H9 (cell line): ENCODE measurements at regions not wholly inside any gene's neighbourhood (a gene's known extent, or its start where the extent isn't known, plus 50 kb on each side); places are given as distances from the start of the nearest gene placed in this dataset.
A peak's percentile ranks its signal among the peaks of the same experiment; 100 is the strongest.

ENCODE experiments used
- DNase-seq: peaks from one replicate; pipeline ENCODE4 v3.0.0-alpha.2; 2017
- H2AFZ ChIP-seq: one replicate; pipeline ENCODE4 v1.6.1; 2013; ENCODE audit warnings: mild to moderate bottlenecking, low read length, control low read depth, moderate library complexity
- H2AK5ac ChIP-seq: 2 replicates; pipeline ENCODE4 v1.6.1; 2013; ENCODE audit warnings: low read length, control low read depth, mixed read lengths; ENCODE audit not compliant: insufficient read length
- H2BK120ac ChIP-seq: one replicate; pipeline ENCODE4 v1.6.1; 2013; ENCODE audit warnings: low read depth, mild to moderate bottlenecking, low read length, control low read depth, inconsistent platforms; ENCODE audit not compliant: poor library complexity, severe bottlenecking
- H2BK12ac ChIP-seq: 2 replicates; pipeline ENCODE4 v1.6.1; 2013; ENCODE audit warnings: low read length, control low read depth, mixed read lengths, low read depth; ENCODE audit not compliant: insufficient read length
- H2BK15ac ChIP-seq: 2 replicates; pipeline ENCODE4 v1.6.1; 2013; ENCODE audit warnings: low read depth, low read length, control low read depth
- H2BK20ac ChIP-seq: one replicate; pipeline ENCODE4 v1.6.1; 2013; ENCODE audit warnings: low read depth, mild to moderate bottlenecking, low read length, control low read depth, inconsistent platforms; ENCODE audit not compliant: poor library complexity, severe bottlenecking
- H2BK5ac ChIP-seq: 2 replicates; pipeline ENCODE4 v1.6.1; 2013; ENCODE audit warnings: low read length, control low read depth, mixed read lengths; ENCODE audit not compliant: insufficient read length
- H3K14ac ChIP-seq: 2 replicates; pipeline ENCODE4 v1.6.1; 2013; ENCODE audit warnings: low read length, control low read depth; ENCODE audit not compliant: insufficient read depth
- H3K18ac ChIP-seq: 2 replicates; pipeline ENCODE4 v1.6.1; 2013; ENCODE audit warnings: low read depth, mild to moderate bottlenecking, mixed read lengths, low read length, control low read depth; ENCODE audit not compliant: insufficient read length
- H3K23ac ChIP-seq: 2 replicates; pipeline ENCODE4 v1.6.1; 2013; ENCODE audit warnings: low read length, control low read depth, mixed read lengths, low read depth; ENCODE audit not compliant: insufficient read length
- H3K23me2 ChIP-seq: 2 replicates; pipeline ENCODE4 v1.6.1; 2013; ENCODE audit warnings: low read depth, mild to moderate bottlenecking, mixed read lengths, low read length, control low read depth; ENCODE audit not compliant: insufficient read length, poor library complexity, severe bottlenecking
- H3K27ac ChIP-seq: 2 replicates; pipeline ENCODE4 v1.5.1; 2013; ENCODE audit warnings: low read length, control low read depth, mixed read lengths, low read depth; ENCODE audit not compliant: insufficient read length
- H3K27me3 ChIP-seq: 2 replicates; pipeline ENCODE4 v1.6.1; 2013; ENCODE audit warnings: low read length, control low read depth, inconsistent platforms; ENCODE audit not compliant: insufficient read depth
- H3K4ac ChIP-seq: 2 replicates; pipeline ENCODE4 v1.6.1; 2013; ENCODE audit warnings: low read depth, mild to moderate bottlenecking, control low read depth, inconsistent platforms, low read length, moderate library complexity
- H3K4me1 ChIP-seq: 2 replicates; pipeline ENCODE4 v1.6.1; 2013; ENCODE audit warnings: low read length, control low read depth, inconsistent platforms; ENCODE audit not compliant: insufficient read depth
- H3K4me2 ChIP-seq: 2 replicates; pipeline ENCODE4 v1.6.1; 2013; ENCODE audit warnings: low read length, control low read depth, mixed read lengths; ENCODE audit not compliant: insufficient read length, insufficient read depth
- H3K56ac ChIP-seq: 2 replicates; pipeline ENCODE4 v1.6.1; 2013; ENCODE audit warnings: low read depth, mild to moderate bottlenecking, mixed read lengths, low read length, control low read depth; ENCODE audit not compliant: insufficient read length
- H3K79me1 ChIP-seq: 2 replicates; pipeline ENCODE4 v1.6.1; 2013; ENCODE audit warnings: low read depth, mild to moderate bottlenecking, moderate library complexity, low read length, control low read depth, inconsistent platforms; ENCODE audit not compliant: insufficient read depth, poor library complexity, severe bottlenecking
- H3K79me2 ChIP-seq: 2 replicates; pipeline ENCODE4 v1.6.1; 2013; ENCODE audit warnings: low read length, control low read depth, inconsistent platforms; ENCODE audit not compliant: insufficient read depth
- H3K9ac ChIP-seq: 2 replicates; pipeline ENCODE4 v1.6.1; 2013; ENCODE audit warnings: low read length, control low read depth, mixed read lengths; ENCODE audit not compliant: insufficient read length; ENCODE audit errors: extremely low read depth
- H3K9me3 ChIP-seq: one replicate; pipeline ENCODE4 v1.6.1; 2013; ENCODE audit warnings: low read depth, low read length, inconsistent platforms; ENCODE audit not compliant: control insufficient read depth
- H3T11ph ChIP-seq: one replicate; pipeline ENCODE4 v1.6.1; 2013; ENCODE audit warnings: mild to moderate bottlenecking, low read length, control low read depth, inconsistent platforms
- H4K20me1 ChIP-seq: one replicate; pipeline ENCODE4 v1.6.1; 2013; ENCODE audit not compliant: control insufficient read depth, insufficient read length, insufficient read depth
- H4K5ac ChIP-seq: 2 replicates; pipeline ENCODE4 v1.6.1; 2013; ENCODE audit warnings: low read depth, mild to moderate bottlenecking, mixed read lengths, low read length, control low read depth; ENCODE audit not compliant: insufficient read length
- H4K8ac ChIP-seq: replicated peaks from 2 replicates; pipeline ENCODE4 v1.6.1; 2013; ENCODE audit warnings: low read length, control low read depth, mixed read lengths, low read depth; ENCODE audit not compliant: insufficient read length
- H4K91ac ChIP-seq: 2 replicates; pipeline ENCODE4 v1.6.1; 2013; ENCODE audit warnings: low read depth, mild to moderate bottlenecking, moderate library complexity, mixed read lengths, low read length, control low read depth; ENCODE audit not compliant: insufficient read length
- H3K27ac Mint-ChIP-seq, 3 experiments: 2 replicates in 2 of 3; 3 replicates in 1 of 3; pipeline ENCODE4 v1.8.0; 2020 to 2021; ENCODE audit warnings: mixed read lengths in 3 of 3, mild to moderate bottlenecking in 1 of 3, moderate library complexity in 1 of 3
- H3K27me3 Mint-ChIP-seq: 2 replicates; pipeline ENCODE4 v1.8.0; 2021; ENCODE audit warnings: low read depth, mild to moderate bottlenecking, moderate library complexity, mixed read lengths
- H3K36me3 Mint-ChIP-seq, 3 experiments: 2 replicates in 2 of 3; 3 replicates in 1 of 3; pipeline ENCODE4 v1.8.0; 2020 to 2021; ENCODE audit warnings: low read depth in 3 of 3, mixed read lengths in 3 of 3; ENCODE audit not compliant: insufficient read depth in 1 of 3
- H3K4me1 Mint-ChIP-seq, 2 experiments: 2 replicates each; pipeline ENCODE4 v1.8.0; 2020; ENCODE audit warnings: mixed read lengths in 2 of 2
- H3K4me3 Mint-ChIP-seq, 2 experiments: 2 replicates in 1 of 2; 3 replicates in 1 of 2; pipeline ENCODE4 v1.8.0; 2020 to 2021; ENCODE audit warnings: mild to moderate bottlenecking in 2 of 2, mixed read lengths in 2 of 2, moderate library complexity in 1 of 2
- H3K9me3 Mint-ChIP-seq, 2 experiments: 2 replicates in 1 of 2; 3 replicates in 1 of 2; pipeline ENCODE4 v1.8.0; 2020; ENCODE audit warnings: mild to moderate bottlenecking in 2 of 2, mixed read lengths in 2 of 2, moderate library complexity in 1 of 2
- CTCF ChIP-seq: fragments of 200-600 bp; sonication (generic); conservative IDR thresholded peaks from 3 replicates; pipeline ENCODE4 v1.8.0; 2021; ENCODE audit warnings: antibody characterized with exemption, mild to moderate bottlenecking
- WGBS: extraction: QIAGEN DNeasy Blood & Tissue Kit; methylation state at CpG from one replicate; pipeline ENCODE4 v1.1.7; 2013; ENCODE audit warnings: missing lambda C conversion rate, low lambda C conversion rate, mixed read lengths; ENCODE audit not compliant: insufficient read length; ENCODE audit errors: extremely low coverage; 5-methylcytosine and 5-hydroxymethylcytosine counted together

GRCh38 chrX:137431693-137432488 is 134.0 kb upstream of the ZIC3 start:
- H3K9ac ChIP-seq: no peak overlapping the region

More at GRCh38 chrX:137431693-137432488, 134.0 kb upstream of the ZIC3 start:
- peaks cover 8 to 57% of the 10 kb centered on the region in 2 experiments for H3K9me3 Mint-ChIP-seq
- H2BK12ac ChIP-seq: no peak overlapping the region
- no CpG with 5 or more reads among the region's 2 CpGs for whole genome bisulfite sequencing
- no peak overlapping the region for H3K4me2 ChIP-seq
- H3K23me2 ChIP-seq: peaks cover 30% of the 10 kb centered on the region
- H2AFZ ChIP-seq: no peak overlapping the region
- H3K56ac ChIP-seq: no peak overlapping the region
- H3K27ac Mint-ChIP-seq: no peak overlapping the region; a peak in 1 of 7 replicates
- H4K8ac ChIP-seq: no peak overlapping the region
- peak overlapping the region in 1 of 2 experiments; percentile 66; a peak in 3 of 5 replicates for H3K4me3 Mint-ChIP-seq
- H4K20me1 ChIP-seq: no peaks in the 10 kb centered on the region
- no peak overlapping the region for H2AK5ac ChIP-seq
- H2BK5ac ChIP-seq: no peak overlapping the region
- no peak overlapping the region for H3K27ac ChIP-seq
- H2BK20ac ChIP-seq: no peak overlapping the region
- DNase-seq: peak; percentile 71
- H3K27me3 ChIP-seq: peaks cover 5% of the 10 kb centered on the region; the same call in 1 of the 2 replicates
- no peaks in the 10 kb centered on the region for H3K79me2 ChIP-seq
- no peak overlapping the region for H2BK120ac ChIP-seq
- TF ChIP-seq CTCF: no peak
- H4K5ac ChIP-seq: no peak overlapping the region
- H3K9me3 ChIP-seq: no peaks in the 10 kb centered on the region
- no peak overlapping the region for H3K14ac ChIP-seq
- peaks cover 6% of the 10 kb centered on the region; the same call in 1 of the 2 replicates for H3K4me1 ChIP-seq
- peaks cover 50% of the 10 kb centered on the region for H3K27me3 Mint-ChIP-seq
- peaks cover 12 to 37% of the 10 kb centered on the region in 2 experiments for H3K4me1 Mint-ChIP-seq
- no peak overlapping the region for H2BK15ac ChIP-seq
- H3K4ac ChIP-seq: no peak overlapping the region
- H3K79me1 ChIP-seq: no peaks in the 10 kb centered on the region
- no peak overlapping the region for H3K23ac ChIP-seq
- no peak overlapping the region for H4K91ac ChIP-seq
- peaks cover 3 to 11% (median 4%) of the 10 kb centered on the region in 3 experiments; a peak in 4 of 7 replicates for H3K36me3 Mint-ChIP-seq
- H3K18ac ChIP-seq: no peak overlapping the region
- no peak overlapping the region for H3T11ph ChIP-seq
